Memory B cell (primary cell): ENCODE measurements at regions not wholly inside any gene's neighbourhood (a gene's known extent, or its start where the extent isn't known, plus 50 kb on each side); places are given as distances from the start of the nearest gene placed in this dataset.
"Not testable (repeated sequence)": the region's sequence is repeated elsewhere in the genome, so short reads cannot be mapped to it uniquely, and the experiment has no call there.

ENCODE experiments used
- ATAC-seq: fragments of 150-1000 bp; cut with Tn5 transposase; 2 replicates; pipeline ENCODE4 v1.10.0; 2021; ENCODE audit warnings: low read depth, mild to moderate bottlenecking, moderate library complexity
- DNase-seq, 2 donors: peaks; one replicate each; pipeline ENCODE4 v3.0.0; 2022; ENCODE audit warnings: low spot score in 2 of 2
- H3K27ac Mint-ChIP-seq: one replicate; pipeline ENCODE4 v1.8.0; 2022; ENCODE audit warnings: mild to moderate bottlenecking, moderate library complexity, mixed read lengths
- H3K27me3 Mint-ChIP-seq: one replicate; pipeline ENCODE4 v1.8.0; 2022; ENCODE audit warnings: mixed read lengths
- H3K36me3 Mint-ChIP-seq: one replicate; pipeline ENCODE4 v1.8.0; 2022; ENCODE audit warnings: mild to moderate bottlenecking, mixed read lengths
- H3K4me1 Mint-ChIP-seq: one replicate; pipeline ENCODE4 v1.8.0; 2022; ENCODE audit warnings: mixed read lengths
- H3K4me3 Mint-ChIP-seq: one replicate; pipeline ENCODE4 v1.8.0; 2022; ENCODE audit warnings: mild to moderate bottlenecking, moderate library complexity, mixed read lengths
- H3K9me3 Mint-ChIP-seq: one replicate; pipeline ENCODE4 v1.8.0; 2022; ENCODE audit warnings: mixed read lengths

GRCh38 chr1:58248072-58248471, 298.5 kb downstream of the OMA1 start:
- peaks cover 13% of the 10 kb centered on the region for H3K27me3 Mint-ChIP-seq
- H3K27ac Mint-ChIP-seq: no peak overlapping the region
- H3K4me1 Mint-ChIP-seq: no peaks in the 10 kb centered on the region
- H3K4me3 Mint-ChIP-seq: no peak overlapping the region
- DNase-seq: no peak
- no peak for ATAC-seq
- H3K9me3 Mint-ChIP-seq: no peaks in the 10 kb centered on the region
- no peaks in the 10 kb centered on the region for H3K36me3 Mint-ChIP-seq

DNA sequence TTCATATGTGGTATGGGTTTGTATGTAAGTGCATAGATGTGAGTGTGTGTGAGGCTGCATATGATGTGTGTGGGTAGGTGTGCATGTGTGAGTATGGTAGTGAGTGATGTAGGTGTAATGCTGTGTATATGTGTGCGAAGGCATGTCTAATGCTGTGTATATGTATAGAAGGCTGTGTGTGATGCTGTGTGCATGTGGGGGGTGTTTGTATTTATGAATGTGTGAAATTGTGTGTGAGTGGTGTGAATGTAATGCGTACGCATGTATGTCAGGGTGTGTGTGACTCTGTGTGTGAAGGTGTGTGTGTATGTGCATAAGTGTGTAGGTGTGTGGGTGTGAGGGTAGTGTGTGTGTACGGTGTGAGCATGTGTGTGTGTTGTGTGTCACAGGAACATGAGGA, 300.0 kb downstream of the OMA1 start:
- no peaks in the 10 kb centered on the region for H3K4me1 Mint-ChIP-seq
- no peak for ATAC-seq
- no peak overlapping the region for H3K27ac Mint-ChIP-seq
- no peaks in the 10 kb centered on the region for H3K36me3 Mint-ChIP-seq
- no peak for DNase-seq
- H3K4me3 Mint-ChIP-seq: no peak overlapping the region
- no peaks in the 10 kb centered on the region for H3K9me3 Mint-ChIP-seq
- H3K27me3 Mint-ChIP-seq: peaks cover 14% of the 10 kb centered on the region

DNA sequence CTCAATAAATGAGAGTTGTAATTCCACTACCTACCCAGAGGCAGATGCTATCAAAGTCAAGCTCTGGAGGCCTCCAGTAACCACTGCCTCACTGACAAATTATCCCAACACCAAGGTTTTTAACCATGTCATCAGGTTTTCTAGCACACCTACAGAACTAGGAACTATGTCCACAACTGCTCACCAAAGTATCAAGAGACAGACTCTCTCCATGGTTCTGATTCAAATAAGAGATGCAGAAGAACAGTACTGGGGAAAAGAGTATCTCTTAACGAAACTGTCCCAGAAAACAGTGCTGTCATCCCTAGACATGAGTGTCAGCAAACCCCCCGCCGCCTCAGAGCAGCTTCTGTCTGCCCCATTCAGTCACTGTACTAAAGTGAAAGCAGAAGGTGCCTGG, 301.7 kb downstream of the OMA1 start:
- Mint-ChIP-seq H3K4me3 (no peak overlapping the region), H3K36me3 (no peaks in the 10 kb centered on the region), H3K4me1 (no peaks in the 10 kb centered on the region), H3K27ac (no peak overlapping the region), H3K9me3 (no peaks in the 10 kb centered on the region), H3K27me3 (peaks cover 11% of the 10 kb centered on the region)
- DNase-seq (no peak), ATAC-seq (no peak)

- DNase-seq (no peak), ATAC-seq (no peak)
- no peaks in the 10 kb centered on the region for H3K9me3 Mint-ChIP-seq
- H3K27me3 Mint-ChIP-seq: peaks cover 3% of the 10 kb centered on the region
- no peak overlapping the region for H3K4me3 Mint-ChIP-seq
- H3K36me3 Mint-ChIP-seq: no peaks in the 10 kb centered on the region
- no peak overlapping the region for H3K27ac Mint-ChIP-seq
- H3K4me1 Mint-ChIP-seq: no peaks in the 10 kb centered on the region
Measured at GRCh38 chr1:58238846-58239245, 307.7 kb downstream of the OMA1 start.

DNA sequence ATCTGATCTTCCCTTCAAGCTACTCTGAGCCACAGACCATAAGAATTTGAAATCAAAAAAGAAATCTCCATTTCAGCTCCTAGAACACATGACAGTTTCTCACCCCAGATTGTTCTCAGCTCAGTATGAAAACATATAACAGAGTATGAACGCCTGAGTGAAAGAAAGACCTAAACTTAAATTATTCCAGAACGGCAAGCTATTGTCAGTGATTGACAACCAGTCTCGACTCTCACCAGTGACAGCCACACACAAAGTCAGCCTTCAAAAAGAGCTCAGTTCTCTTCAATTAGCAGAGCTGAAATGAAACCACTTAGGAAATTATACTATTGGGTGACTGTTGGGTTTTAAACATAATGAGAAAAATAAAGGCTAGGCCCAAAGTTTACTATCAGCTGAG, 312.8 kb downstream of the OMA1 start:
- Mint-ChIP-seq H3K27ac (no peak overlapping the region), H3K4me3 (no peak overlapping the region), H3K9me3 (no peaks in the 10 kb centered on the region), H3K36me3 (no peaks in the 10 kb centered on the region), H3K4me1 (peaks cover 3% of the 10 kb centered on the region), H3K27me3 (peaks cover 2% of the 10 kb centered on the region)
- ATAC-seq (no peak), DNase-seq (no peak)

DNA sequence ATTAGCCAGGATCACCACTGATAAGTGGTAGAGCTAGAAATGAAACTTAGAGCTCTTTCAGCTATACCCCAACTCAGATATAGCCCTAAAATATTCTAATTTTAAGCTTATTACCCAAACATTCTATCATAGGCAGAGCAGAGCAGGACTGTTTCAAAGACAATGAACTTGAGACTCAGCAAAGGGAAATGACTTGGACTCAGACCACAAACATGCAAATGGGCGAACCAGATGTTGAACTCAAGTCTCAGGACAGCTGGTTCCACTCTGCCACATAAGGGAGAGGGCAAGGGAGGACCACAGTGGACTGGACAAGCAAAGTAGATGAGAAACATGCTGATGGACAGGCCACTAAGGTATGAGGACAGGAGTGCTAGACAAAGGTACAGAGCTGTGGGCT, 315.3 kb downstream of the OMA1 start:
- no peak overlapping the region for H3K27ac Mint-ChIP-seq
- DNase-seq (no peak), ATAC-seq (no peak)
- H3K27me3 Mint-ChIP-seq: no peaks in the 10 kb centered on the region
- H3K9me3 Mint-ChIP-seq: no peaks in the 10 kb centered on the region
- H3K4me1 Mint-ChIP-seq: peaks cover 3% of the 10 kb centered on the region
- peaks cover 3% of the 10 kb centered on the region for H3K36me3 Mint-ChIP-seq
- no peak overlapping the region for H3K4me3 Mint-ChIP-seq

DNA sequence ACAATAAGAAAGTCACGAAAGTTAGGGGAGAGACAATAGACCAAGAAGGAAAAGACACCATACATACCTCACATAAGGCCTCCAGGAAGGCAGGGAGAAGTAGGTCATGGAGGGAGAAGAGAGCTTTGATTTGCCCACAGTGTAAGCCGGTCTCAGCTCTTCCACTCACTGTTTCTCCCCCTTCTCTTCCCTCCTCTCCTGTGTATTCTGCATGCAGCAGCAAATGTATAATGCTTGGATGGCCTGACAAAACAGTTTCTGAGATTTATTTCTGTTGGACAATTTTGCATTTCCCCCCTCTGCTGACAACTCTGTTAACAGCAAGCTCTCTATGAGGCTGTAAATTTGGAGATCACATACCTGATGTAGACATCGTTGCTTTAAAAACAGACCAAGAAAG, 318.9 kb downstream of the OMA1 start:
- no peak for DNase-seq
- no peaks in the 10 kb centered on the region for H3K27me3 Mint-ChIP-seq
- H3K4me3 Mint-ChIP-seq: no peak overlapping the region

GRCh38 chr1:58223522-58223921, 323.0 kb downstream of the OMA1 start:
- peaks cover 2% of the 10 kb centered on the region for H3K27me3 Mint-ChIP-seq
- no peak for ATAC-seq
- H3K4me3 Mint-ChIP-seq: no peak overlapping the region
- peaks cover 3% of the 10 kb centered on the region for H3K36me3 Mint-ChIP-seq
- no peaks in the 10 kb centered on the region for H3K4me1 Mint-ChIP-seq
- no peak overlapping the region for H3K27ac Mint-ChIP-seq
- no peak for DNase-seq
- H3K9me3 Mint-ChIP-seq: no peaks in the 10 kb centered on the region

More for the DNA sequence above, 318.9 kb downstream of the OMA1 start:
- Mint-ChIP-seq H3K9me3 (no peaks in the 10 kb centered on the region), H3K4me1 (peaks cover 3% of the 10 kb centered on the region), H3K27ac (no peak overlapping the region), H3K36me3 (peaks cover 3% of the 10 kb centered on the region)
- ATAC-seq: no peak

DNA sequence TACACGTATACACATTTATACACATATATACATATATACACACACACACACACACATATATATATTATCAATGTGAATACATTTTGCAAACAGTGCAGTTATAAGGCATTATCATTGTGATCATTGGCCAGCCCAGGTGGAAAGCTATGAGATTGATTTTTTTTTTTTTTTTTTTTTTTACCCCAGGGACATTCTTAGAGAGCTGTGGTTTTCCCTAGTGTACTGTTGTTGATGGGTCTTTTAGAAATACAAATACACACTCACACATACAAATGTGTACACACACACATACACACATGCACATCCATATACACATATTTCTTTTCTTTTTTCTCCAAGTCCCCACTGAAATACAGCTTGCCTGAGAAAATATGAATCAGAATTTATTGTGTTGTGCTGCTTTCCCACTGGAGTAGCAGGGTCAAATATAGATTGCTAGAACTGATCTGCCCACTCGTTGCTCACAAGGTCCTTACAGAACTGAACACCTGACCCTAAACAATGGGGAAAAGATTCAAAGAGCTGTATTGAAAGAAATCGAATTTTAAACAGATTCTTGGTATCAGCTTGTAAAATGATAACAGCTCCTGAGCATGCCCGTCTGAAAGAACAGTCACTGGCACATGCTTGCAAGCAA, 325.6 kb downstream of the OMA1 start:
- no peak for ATAC-seq
- peaks cover 2% of the 10 kb centered on the region for H3K36me3 Mint-ChIP-seq

DNA sequence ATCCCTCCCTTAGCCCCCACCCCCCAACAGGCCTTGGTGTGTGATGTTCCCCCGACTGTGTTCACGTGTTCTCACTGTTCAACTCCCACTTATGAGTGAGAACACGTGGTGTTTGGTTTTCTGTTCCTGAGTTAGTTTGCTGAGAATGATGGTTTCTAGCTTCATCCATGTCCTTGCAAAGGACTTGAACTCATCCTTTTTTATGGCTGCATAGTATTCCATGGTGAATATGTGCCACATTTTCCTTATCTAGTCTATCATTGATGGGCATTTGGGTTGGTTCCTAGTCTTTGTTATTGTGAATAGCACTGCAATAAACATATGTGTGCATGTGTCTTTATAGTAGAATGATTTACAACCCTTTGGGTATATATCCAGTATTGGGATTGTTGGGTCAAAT, 330.4 kb downstream of the OMA1 start:
- not testable (repeated sequence) for H3K27me3 Mint-ChIP-seq, ATAC-seq, H3K27ac Mint-ChIP-seq, DNase-seq, H3K9me3 Mint-ChIP-seq, H3K4me3 Mint-ChIP-seq, H3K4me1 Mint-ChIP-seq, H3K36me3 Mint-ChIP-seq

More for the DNA sequence above, 325.6 kb downstream of the OMA1 start:
- H3K4me1 Mint-ChIP-seq: no peaks in the 10 kb centered on the region
- no peak for DNase-seq
- H3K27ac Mint-ChIP-seq: no peak overlapping the region
- no peak overlapping the region for H3K4me3 Mint-ChIP-seq
- H3K27me3 Mint-ChIP-seq: peaks cover 2% of the 10 kb centered on the region
- no peaks in the 10 kb centered on the region for H3K9me3 Mint-ChIP-seq

DNA sequence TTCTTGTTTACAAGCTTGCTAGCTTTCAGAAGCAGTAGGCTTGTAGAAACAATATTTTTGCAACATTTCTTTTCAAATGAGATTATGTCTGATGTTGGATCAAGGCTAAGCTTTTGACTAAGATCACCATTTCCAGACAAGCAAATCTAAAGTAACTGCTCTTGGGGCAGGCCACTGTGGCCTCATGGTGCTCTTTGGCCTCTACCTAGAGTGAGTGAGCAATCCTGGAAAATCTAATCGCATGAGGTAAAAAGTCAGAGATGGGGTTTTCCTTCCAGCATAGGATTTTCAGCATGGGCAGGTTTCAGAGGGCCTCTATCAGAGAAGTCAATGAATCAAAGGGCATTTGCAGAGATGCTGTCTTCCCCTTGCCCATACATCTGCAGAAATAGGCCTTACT, 331.9 kb downstream of the OMA1 start:
- no peak overlapping the region for H3K27ac Mint-ChIP-seq
- peaks cover 2% of the 10 kb centered on the region for H3K36me3 Mint-ChIP-seq
- peaks cover 2% of the 10 kb centered on the region for H3K27me3 Mint-ChIP-seq
- DNase-seq (no peak), ATAC-seq (no peak)
- H3K9me3 Mint-ChIP-seq: no peaks in the 10 kb centered on the region
- no peaks in the 10 kb centered on the region for H3K4me1 Mint-ChIP-seq
- no peak overlapping the region for H3K4me3 Mint-ChIP-seq

- Mint-ChIP-seq H3K4me3 (no peak overlapping the region), H3K4me1 (no peaks in the 10 kb centered on the region), H3K27me3 (no peaks in the 10 kb centered on the region), H3K9me3 (no peaks in the 10 kb centered on the region), H3K27ac (no peak overlapping the region), H3K36me3 (no peaks in the 10 kb centered on the region)
- ATAC-seq: no peak
- no peak for DNase-seq
Measured at GRCh38 chr1:58211869-58212268, 334.7 kb downstream of the OMA1 start.

DNA sequence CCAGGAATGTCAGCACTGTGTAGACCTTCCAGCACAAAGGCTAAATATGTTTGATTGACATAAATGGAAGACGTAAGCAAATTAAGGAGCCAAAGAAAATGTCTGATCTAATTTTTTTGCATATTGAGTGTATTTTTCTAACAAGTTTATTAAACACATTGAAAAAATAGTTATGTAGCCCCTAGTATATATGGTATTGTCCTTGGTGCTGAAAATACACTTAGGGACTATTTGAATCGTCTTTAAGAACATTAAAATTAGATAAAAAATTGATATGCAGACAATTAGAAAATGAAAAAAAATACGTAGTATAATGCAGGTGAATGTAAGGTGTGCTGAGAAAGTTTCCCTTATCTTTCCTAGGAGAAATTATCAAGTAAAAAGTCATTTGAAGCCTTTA, 337.0 kb downstream of the OMA1 start:
- no peaks in the 10 kb centered on the region for H3K9me3 Mint-ChIP-seq
- no peak overlapping the region for H3K4me3 Mint-ChIP-seq
- no peak for DNase-seq
- ATAC-seq: no peak
- no peaks in the 10 kb centered on the region for H3K36me3 Mint-ChIP-seq
- H3K27ac Mint-ChIP-seq: no peak overlapping the region
- no peaks in the 10 kb centered on the region for H3K4me1 Mint-ChIP-seq
- no peaks in the 10 kb centered on the region for H3K27me3 Mint-ChIP-seq

- DNase-seq: no peak
- ATAC-seq: no peak
- Mint-ChIP-seq H3K4me1 (no peaks in the 10 kb centered on the region), H3K36me3 (no peaks in the 10 kb centered on the region), H3K4me3 (no peak overlapping the region), H3K27me3 (no peaks in the 10 kb centered on the region), H3K9me3 (no peaks in the 10 kb centered on the region), H3K27ac (no peak overlapping the region)
Measured at GRCh38 chr1:58206749-58207148, 339.8 kb downstream of the OMA1 start.

GRCh38 chr1:58204284-58204683, 342.2 kb downstream of the OMA1 start:
- Mint-ChIP-seq H3K27me3 (peaks cover 2% of the 10 kb centered on the region), H3K4me1 (no peaks in the 10 kb centered on the region), H3K36me3 (no peaks in the 10 kb centered on the region), H3K9me3 (no peaks in the 10 kb centered on the region), H3K27ac (no peak overlapping the region), H3K4me3 (no peak overlapping the region)
- ATAC-seq (no peak), DNase-seq (no peak)
